RWPE2 (cell line): ENCODE measurements at regions not wholly inside any gene's neighbourhood (a gene's known extent, or its start where the extent isn't known, plus 50 kb on each side); places are given as distances from the start of the nearest gene placed in this dataset.

ENCODE experiments used
- ATAC-seq: fragments of 200-7000 bp; cut with Tn5 transposase; 3 replicates; pipeline ENCODE4 v1.9.1; 2021; ENCODE audit warnings: low read depth
- DNase-seq: peaks from one replicate; pipeline ENCODE4 v3.0.0-alpha.2; 2020; ENCODE audit warnings: low spot score
- H3K27ac ChIP-seq: fragments of 450-650 bp; 2 replicates; pipeline ENCODE4 v1.5.1; 2017; ENCODE audit warnings: mild to moderate bottlenecking; ENCODE audit not compliant: poor library complexity, severe bottlenecking
- H3K27me3 ChIP-seq: fragments of 250-450 bp; sonication (Bioruptor Pico); 2 replicates; pipeline ENCODE4 v1.5.1; 2021; ENCODE audit warnings: mild to moderate bottlenecking, moderate library complexity; ENCODE audit not compliant: insufficient read depth, poor library complexity, severe bottlenecking
- H3K36me3 ChIP-seq: fragments of 250-450 bp; sonication (Bioruptor Pico); 2 replicates; pipeline ENCODE4 v1.5.1; 2020; ENCODE audit warnings: low read depth, mild to moderate bottlenecking, moderate library complexity
- H3K4me1 ChIP-seq: fragments of 250-450 bp; sonication (Bioruptor Pico); 2 replicates; pipeline ENCODE4 v1.5.1; 2021; ENCODE audit warnings: mild to moderate bottlenecking, moderate library complexity; ENCODE audit not compliant: insufficient read depth, poor library complexity, severe bottlenecking
- H3K4me3 ChIP-seq: fragments of 250-450 bp; sonication (Bioruptor Pico); 2 replicates; pipeline ENCODE4 v1.5.1; 2021; ENCODE audit warnings: mild to moderate bottlenecking, moderate library complexity; ENCODE audit not compliant: severe bottlenecking
- H3K9me3 ChIP-seq: fragments of 250-450 bp; sonication (Bioruptor Pico); 2 replicates; pipeline ENCODE4 v1.5.1; 2021; ENCODE audit warnings: mild to moderate bottlenecking, moderate library complexity; ENCODE audit not compliant: severe bottlenecking
- CTCF ChIP-seq: fragments of 450-650 bp; IDR thresholded peaks from one replicate; pipeline ENCODE4 v1.5.1; 2017; ENCODE audit warnings: mild to moderate bottlenecking, moderate library complexity; ENCODE audit not compliant: poor library complexity, severe bottlenecking

- DNase-seq = no peak
- ATAC-seq = no peak
- H3K9me3 ChIP-seq = no peaks in the 10 kb centered on the region
- no peak overlapping the region for H3K4me3 ChIP-seq
- H3K36me3 ChIP-seq = no peaks in the 10 kb centered on the region
- no peaks in the 10 kb centered on the region for H3K27me3 ChIP-seq
- no peaks in the 10 kb centered on the region for H3K4me1 ChIP-seq
- no peak for TF ChIP-seq CTCF
- no peak overlapping the region for H3K27ac ChIP-seq
Observed at GRCh38 chr7:24035366-24036032, 248.5 kb upstream of the NPY start.

- no peak for ATAC-seq
- no peak overlapping the region for H3K4me3 ChIP-seq
Observed at GRCh38 chr7:24036033-24036412, 248.0 kb upstream of the NPY start.

GRCh38 chr7:24038993-24039392 lies 245.0 kb upstream of the NPY start:
- no peaks in the 10 kb centered on the region for H3K4me1 ChIP-seq
- no peaks in the 10 kb centered on the region for H3K27me3 ChIP-seq
- H3K27ac ChIP-seq = no peak overlapping the region
- no peaks in the 10 kb centered on the region for H3K9me3 ChIP-seq
- no peak for DNase-seq
- H3K36me3 ChIP-seq = no peaks in the 10 kb centered on the region
- no peak overlapping the region for H3K4me3 ChIP-seq
- no peak for ATAC-seq
- no peak for TF ChIP-seq CTCF

More at GRCh38 chr7:24036033-24036412, 248.0 kb upstream of the NPY start:
- no peak overlapping the region for H3K27ac ChIP-seq
- H3K36me3 ChIP-seq = no peaks in the 10 kb centered on the region
- no peak for TF ChIP-seq CTCF
- no peak for DNase-seq
- H3K9me3 ChIP-seq = no peaks in the 10 kb centered on the region
- no peaks in the 10 kb centered on the region for H3K27me3 ChIP-seq
- H3K4me1 ChIP-seq = no peaks in the 10 kb centered on the region

GRCh38 chr7:24039991-24040624 lies 243.9 kb upstream of the NPY start:
- Histone ChIP-seq H3K27ac (no peak overlapping the region), H3K4me1 (no peaks in the 10 kb centered on the region), H3K9me3 (no peaks in the 10 kb centered on the region), H3K36me3 (no peaks in the 10 kb centered on the region), H3K4me3 (no peak overlapping the region), H3K27me3 (no peaks in the 10 kb centered on the region)
- ATAC-seq (no peak), DNase-seq (no peak)
- TF ChIP-seq CTCF = no peak

- ATAC-seq (no peak), DNase-seq (no peak)
- Histone ChIP-seq H3K27me3 (no peaks in the 10 kb centered on the region), H3K4me3 (no peak overlapping the region), H3K4me1 (no peaks in the 10 kb centered on the region), H3K9me3 (no peaks in the 10 kb centered on the region), H3K36me3 (no peaks in the 10 kb centered on the region), H3K27ac (no peak overlapping the region)
- no peak for TF ChIP-seq CTCF
Observed at GRCh38 chr7:24042028-24042427, 242.0 kb upstream of the NPY start.
